ENCODE measurements at regions not wholly inside any gene's neighbourhood (a gene's known extent, or its start where the extent isn't known, plus 50 kb on each side); places are given as distances from the start of the nearest gene placed in this dataset.

- no peaks in the 10 kb centered on the region for H3K9me3 ChIP-seq (ENCODE audit: insufficient read depth, low read length, severe bottlenecking)
- no peaks in the 10 kb centered on the region for H4K20me1 ChIP-seq (ENCODE audit: insufficient read depth, low read length)
- H3K27me3 ChIP-seq (ENCODE audit: insufficient read depth, low read length, poor library complexity) = no peaks in the 10 kb centered on the region
- H3K9ac ChIP-seq (ENCODE audit: low read depth, low read length) = no peak overlapping the region
- H3K27ac ChIP-seq (ENCODE audit: low read length) = no peak overlapping the region
- no peaks in the 10 kb centered on the region for H3K79me2 ChIP-seq (ENCODE audit: insufficient read depth, low read length)
- H3K4me3 ChIP-seq (ENCODE audit: low read depth in 1 of 2, low read length in 2 of 2) = no peak overlapping the region
- DNase-seq (no peak), ATAC-seq (ENCODE audit: insufficient read depth, low read depth) (no peak)
- H2AFZ ChIP-seq (ENCODE audit: low read depth, low read length) = no peak overlapping the region
- no peak overlapping the region for H3K4me2 ChIP-seq (ENCODE audit: insufficient read depth, low read length)
- TF ChIP-seq CTCF (IDR thresholded peaks at IDR 0.05; ENCODE audit: borderline replicate concordance, extremely low read depth, low read length, poor library complexity, severe bottlenecking) (no peak), EZH2 (IDR thresholded peaks at IDR 0.05; ENCODE audit: borderline replicate concordance, low read depth, low read length, severe bottlenecking) (no peak)
- no peaks in the 10 kb centered on the region for H3K36me3 ChIP-seq (ENCODE audit: insufficient read depth, low read length)
- no peaks in the 10 kb centered on the region for H3K4me1 ChIP-seq (ENCODE audit: insufficient read depth, low read length)
Observed at GRCh38 chr2:78541451-78542267, 483.8 kb upstream of the REG3G start.

- H3K36me3 ChIP-seq (ENCODE audit: insufficient read depth, low read length) = no peaks in the 10 kb centered on the region
- H3K4me2 ChIP-seq (ENCODE audit: insufficient read depth, low read length) = no peak overlapping the region
- H3K9ac ChIP-seq (ENCODE audit: low read depth, low read length) = no peak overlapping the region
- no peak overlapping the region for H2AFZ ChIP-seq (ENCODE audit: low read depth, low read length)
- no peaks in the 10 kb centered on the region for H3K27me3 ChIP-seq (ENCODE audit: insufficient read depth, low read length, poor library complexity)
- H3K27ac ChIP-seq (ENCODE audit: low read length) = no peak overlapping the region
- H3K4me3 ChIP-seq (ENCODE audit: low read depth in 1 of 2, low read length in 2 of 2) = no peak overlapping the region
- no peaks in the 10 kb centered on the region for H3K79me2 ChIP-seq (ENCODE audit: insufficient read depth, low read length)
- ATAC-seq (ENCODE audit: insufficient read depth, low read depth) (no peak), DNase-seq (no peak)
- no peak for TF ChIP-seq CTCF (IDR thresholded peaks at IDR 0.05; ENCODE audit: borderline replicate concordance, extremely low read depth, low read length, poor library complexity, severe bottlenecking)
- no peak for TF ChIP-seq EZH2 (IDR thresholded peaks at IDR 0.05; ENCODE audit: borderline replicate concordance, low read depth, low read length, severe bottlenecking)
- H4K20me1 ChIP-seq (ENCODE audit: insufficient read depth, low read length) = no peaks in the 10 kb centered on the region
- no peaks in the 10 kb centered on the region for H3K4me1 ChIP-seq (ENCODE audit: insufficient read depth, low read length)
- no peaks in the 10 kb centered on the region for H3K9me3 ChIP-seq (ENCODE audit: insufficient read depth, low read length, severe bottlenecking)
Observed at GRCh38 chr2:78546843-78547242, 478.7 kb upstream of the REG3G start.

- Histone ChIP-seq H4K20me1 (ENCODE audit: insufficient read depth, low read length) (no peaks in the 10 kb centered on the region), H3K9ac (ENCODE audit: low read depth, low read length) (no peak overlapping the region), H3K4me3 (ENCODE audit: low read depth in 1 of 2, low read length in 2 of 2) (no peak overlapping the region; a peak in 1 of 4 replicates), H3K4me2 (ENCODE audit: insufficient read depth, low read length) (no peak overlapping the region), H3K4me1 (ENCODE audit: insufficient read depth, low read length) (no peaks in the 10 kb centered on the region), H3K27me3 (ENCODE audit: insufficient read depth, low read length, poor library complexity) (no peaks in the 10 kb centered on the region), H3K27ac (ENCODE audit: low read length) (no peak overlapping the region), H3K36me3 (ENCODE audit: insufficient read depth, low read length) (no peaks in the 10 kb centered on the region), H2AFZ (ENCODE audit: low read depth, low read length) (no peak overlapping the region), H3K9me3 (ENCODE audit: insufficient read depth, low read length, severe bottlenecking) (no peaks in the 10 kb centered on the region), H3K79me2 (ENCODE audit: insufficient read depth, low read length) (no peaks in the 10 kb centered on the region)
- ATAC-seq (ENCODE audit: insufficient read depth, low read depth) (no peak), DNase-seq (no peak)
- no peak for TF ChIP-seq EZH2 (IDR thresholded peaks at IDR 0.05; ENCODE audit: borderline replicate concordance, low read depth, low read length, severe bottlenecking)
- TF ChIP-seq CTCF (IDR thresholded peaks at IDR 0.05; ENCODE audit: borderline replicate concordance, extremely low read depth, low read length, poor library complexity, severe bottlenecking) = no peak
Observed at GRCh38 chr2:78549766-78550165, 475.7 kb upstream of the REG3G start.

All from DND-41 (cell line).